ENCODE measurements at regions not wholly inside any gene's neighbourhood (a gene's known extent, or its start where the extent isn't known, plus 50 kb on each side); places are given as distances from the start of the nearest gene placed in this dataset.

GRCh38 chr5:62692946-62693713 is 114.5 kb downstream of the LRRC70 start:
- Histone ChIP-seq H2BK20ac (ENCODE audit: low read length) (peak overlapping the region; percentile 40; the same call in 1 of the 2 replicates), H4K5ac (ENCODE audit: insufficient read length, low read depth, low read length) (no peak overlapping the region), H3K4me1 (replicated peaks in 1 of 4; ENCODE audit: control insufficient read depth in 3 of 4, insufficient read depth in 4 of 4, low read length in 3 of 4) (peaks cover 0 to 6% (median 0%) of the 10 kb centered on the region in 4 experiments; a peak in 1 of 7 replicates), H2BK15ac (ENCODE audit: low read length) (no peak overlapping the region), H2BK120ac (replicated peaks; ENCODE audit: low read depth, low read length) (no peak overlapping the region), H3K56ac (replicated peaks; ENCODE audit: insufficient read length, low read depth, low read length) (no peak overlapping the region), H3K79me1 (ENCODE audit: low read depth, low read length) (no peaks in the 10 kb centered on the region), H3K4ac (replicated peaks; ENCODE audit: insufficient read length, low read depth, low read length) (no peak overlapping the region), H3K79me2 (ENCODE audit: control insufficient read depth in 1 of 2, insufficient read depth in 2 of 2, low read length in 2 of 2) (no peaks in the 10 kb centered on the region), H3K27ac (ENCODE audit: low read depth, low read length) (no peak overlapping the region), H4K91ac (replicated peaks; ENCODE audit: insufficient read length, low read length) (no peak overlapping the region), H3K9me3 (ENCODE audit: insufficient read depth in 2 of 2, low read depth in 1 of 2, low read length in 1 of 2) (no peaks in the 10 kb centered on the region), H2AFZ (ENCODE audit: low read length) (no peak overlapping the region), H2BK12ac (ENCODE audit: low read depth, low read length) (no peak overlapping the region), H4K20me1 (replicated peaks in 1 of 2; ENCODE audit: control insufficient read depth in 1 of 2, insufficient read depth in 2 of 2, low read length in 2 of 2) (no peaks in the 10 kb centered on the region), H3K18ac (ENCODE audit: extremely low read depth, low read length) (no peak overlapping the region), H4K8ac (ENCODE audit: extremely low read depth, insufficient read depth, low read length) (no peak overlapping the region), H3K9ac (replicated peaks in 1 of 4; ENCODE audit: extremely low read depth in 1 of 4, low read depth in 3 of 4, low read length in 3 of 4) (no peak overlapping the region), H3K23me2 (ENCODE audit: low read depth, low read length) (no peaks in the 10 kb centered on the region), H3K36me3 (ENCODE audit: control insufficient read depth in 2 of 4, insufficient read depth in 4 of 4, low read length in 3 of 4) (no peaks in the 10 kb centered on the region), H2AK5ac (ENCODE audit: low read depth, low read length) (no peak overlapping the region), H3K14ac (ENCODE audit: insufficient read length) (no peak overlapping the region), H3K23ac (ENCODE audit: insufficient read length) (no peak overlapping the region), H3K4me2 (ENCODE audit: insufficient read depth in 1 of 2, low read depth in 2 of 2, low read length in 2 of 2) (no peak overlapping the region), H2BK5ac (ENCODE audit: low read depth, low read length) (no peak overlapping the region), H3K4me3 (ENCODE audit: extremely low read depth in 1 of 4, insufficient read depth in 2 of 4, low read depth in 3 of 4, low read length in 4 of 4) (no peak overlapping the region), H3K27me3 (replicated peaks in 1 of 4; ENCODE audit: control insufficient read depth in 3 of 4, extremely low read depth in 1 of 4, insufficient read depth in 3 of 4, low read length in 3 of 4) (no peaks in the 10 kb centered on the region)
- ChIA-PET POLR2A (ENCODE audit: partially characterized antibody) (no interaction called here), CTCF (ENCODE audit: partially characterized antibody) (interaction anchor here (0.7 to 1.8 kb wide), 3 partner anchors 14 to 86 kb away, joined by 3 to 4 read pairs (median 3); no protein-coding TSS in a partner anchor)
- 87% methylated on average over 5 of the region's 5 CpGs; no CpG with 5 or more reads in 1 of the 2 experiments for WGBS, 2 experiments (ENCODE audit: extremely low coverage in 1 of 2, insufficient coverage in 1 of 2, insufficient read length in 1 of 2, insufficient replicate concordance in 2 of 2, low coverage in 1 of 2, low lambda C conversion rate in 2 of 2, missing lambda C conversion rate in 1 of 2)
- DNase-seq (ENCODE audit: low read depth in 1 of 2, low spot score in 2 of 2) (no peak), FAIRE-seq (no peak)
- TF ChIP-seq SP2 (IDR thresholded peaks at IDR 0.05; ENCODE audit: low read length) (no peak), JUND (IDR thresholded peaks at IDR 0.05; ENCODE audit: low read length) (no peak), TBP (IDR thresholded peaks at IDR 0.05; ENCODE audit: low read depth, low read length) (no peak), POLR2AphosphoS5 (IDR thresholded peaks at IDR 0.05; ENCODE audit: low read depth, low read length) (no peak), MAX (IDR thresholded peaks at IDR 0.05) (no peak), TAF1 (IDR thresholded peaks at IDR 0.05; ENCODE audit: low read depth, low read length) (no peak), SP1 (IDR thresholded peaks at IDR 0.05; ENCODE audit: low read depth, low read length) (no peak), ZNF274 (IDR thresholded peaks at IDR 0.05; ENCODE audit: borderline replicate concordance, extremely low read depth, low read length) (no peak), SUZ12 (IDR thresholded peaks at IDR 0.05; ENCODE audit: low read length) (no peak), MAFK (IDR thresholded peaks at IDR 0.05; ENCODE audit: low read depth, low read length) (no peak)

All from H1 (cell line).